ENCODE measurements at regions not wholly inside any gene's neighbourhood (a gene's known extent, or its start where the extent isn't known, plus 50 kb on each side); places are given as distances from the start of the nearest gene placed in this dataset.

GRCh38 chr10:44011603-44011981, 362.9 kb upstream of the ZNF32 start:
- TF ChIP-seq CTCF (conservative IDR thresholded peaks at IDR 0.05) (no peak), EZH2 (IDR thresholded peaks at IDR 0.05; ENCODE audit: low read depth) (no peak)

Data from PC-9 (cell line).